ENCODE measurements at regions not wholly inside any gene's neighbourhood (a gene's known extent, or its start where the extent isn't known, plus 50 kb on each side); places are given as distances from the start of the nearest gene placed in this dataset.

- H3K4me1 ChIP-seq (ENCODE audit: insufficient read depth, low read length, poor library complexity, severe bottlenecking): no peaks in the 10 kb centered on the region
- H3F3A ChIP-seq (ENCODE audit: low read depth): no peaks in the 10 kb centered on the region
- peaks cover 4% of the 10 kb centered on the region for H3K27me3 ChIP-seq (ENCODE audit: insufficient read depth, low read length, poor library complexity, severe bottlenecking)
- H3K36me3 ChIP-seq (ENCODE audit: insufficient read depth, low read length): no peaks in the 10 kb centered on the region
- H3K9me2 ChIP-seq (replicated peaks; ENCODE audit: low read depth, low read length): 0 out of 2 replicates have a peak, but pooled peaks cover 4% of the 10 kb centered on the region
- no peak overlapping the region for H3K4me2 ChIP-seq (ENCODE audit: low read depth, low read length, poor library complexity, severe bottlenecking)
- no peak overlapping the region for H3K9ac ChIP-seq (ENCODE audit: low read depth, low read length, poor library complexity, severe bottlenecking)
- TF ChIP-seq EZH2phosphoT487 (IDR thresholded peaks at IDR 0.05; ENCODE audit: borderline replicate concordance): no peak
- TF ChIP-seq CTCF (conservative IDR thresholded peaks at IDR 0.05; ENCODE audit: low read length): no peak
- no peaks in the 10 kb centered on the region for H3K9me3 ChIP-seq (ENCODE audit: insufficient read depth, low read depth, low read length)
- H4K20me1 ChIP-seq (ENCODE audit: insufficient read depth, low read length, poor library complexity, severe bottlenecking): no peaks in the 10 kb centered on the region
- no peak overlapping the region for H2AFZ ChIP-seq (ENCODE audit: low read length)
- no peak overlapping the region for H3K4me3 ChIP-seq (ENCODE audit: low read length, poor library complexity, severe bottlenecking)
- H3K79me2 ChIP-seq (ENCODE audit: insufficient read depth, low read length): no peaks in the 10 kb centered on the region
These were observed 79.3 kb downstream of the RPL22L1 start for GRCh38 chr3:170790647-170791046.

- Histone ChIP-seq H3K9me2 (replicated peaks; ENCODE audit: low read depth, low read length) (0 out of 2 replicates have a peak, but pooled peaks cover 4% of the 10 kb centered on the region), H3K79me2 (ENCODE audit: insufficient read depth, low read length) (no peaks in the 10 kb centered on the region), H3F3A (ENCODE audit: low read depth) (no peaks in the 10 kb centered on the region), H3K4me3 (ENCODE audit: low read length, poor library complexity, severe bottlenecking) (no peak overlapping the region), H4K20me1 (ENCODE audit: insufficient read depth, low read length, poor library complexity, severe bottlenecking) (no peaks in the 10 kb centered on the region), H3K36me3 (ENCODE audit: insufficient read depth, low read length) (no peaks in the 10 kb centered on the region), H3K9ac (ENCODE audit: low read depth, low read length, poor library complexity, severe bottlenecking) (no peak overlapping the region), H3K4me2 (ENCODE audit: low read depth, low read length, poor library complexity, severe bottlenecking) (no peak overlapping the region), H2AFZ (ENCODE audit: low read length) (no peak overlapping the region), H3K9me3 (ENCODE audit: insufficient read depth, low read depth, low read length) (no peaks in the 10 kb centered on the region), H3K4me1 (ENCODE audit: insufficient read depth, low read length, poor library complexity, severe bottlenecking) (no peaks in the 10 kb centered on the region), H3K27me3 (ENCODE audit: insufficient read depth, low read length, poor library complexity, severe bottlenecking) (peaks cover 2% of the 10 kb centered on the region)
- TF ChIP-seq EZH2phosphoT487 (IDR thresholded peaks at IDR 0.05; ENCODE audit: borderline replicate concordance): no peak
- TF ChIP-seq CTCF (conservative IDR thresholded peaks at IDR 0.05; ENCODE audit: low read length): no peak
These were observed 82.5 kb downstream of the RPL22L1 start for GRCh38 chr3:170787464-170787863.

- Histone ChIP-seq H3K9me2 (replicated peaks; ENCODE audit: low read depth, low read length) (0 out of 2 replicates have a peak, but pooled peaks cover 4% of the 10 kb centered on the region), H3K9me3 (ENCODE audit: insufficient read depth, low read depth, low read length) (no peaks in the 10 kb centered on the region), H4K20me1 (ENCODE audit: insufficient read depth, low read length, poor library complexity, severe bottlenecking) (no peaks in the 10 kb centered on the region), H3K4me3 (ENCODE audit: low read length, poor library complexity, severe bottlenecking) (no peak overlapping the region), H3K9ac (ENCODE audit: low read depth, low read length, poor library complexity, severe bottlenecking) (no peak overlapping the region), H3K4me2 (ENCODE audit: low read depth, low read length, poor library complexity, severe bottlenecking) (no peak overlapping the region), H2AFZ (ENCODE audit: low read length) (no peak overlapping the region), H3K79me2 (ENCODE audit: insufficient read depth, low read length) (no peaks in the 10 kb centered on the region), H3K36me3 (ENCODE audit: insufficient read depth, low read length) (no peaks in the 10 kb centered on the region), H3K27me3 (ENCODE audit: insufficient read depth, low read length, poor library complexity, severe bottlenecking) (no peaks in the 10 kb centered on the region), H3F3A (ENCODE audit: low read depth) (no peaks in the 10 kb centered on the region), H3K4me1 (ENCODE audit: insufficient read depth, low read length, poor library complexity, severe bottlenecking) (no peaks in the 10 kb centered on the region)
- no peak for TF ChIP-seq CTCF (conservative IDR thresholded peaks at IDR 0.05; ENCODE audit: low read length)
These were observed 84.5 kb downstream of the RPL22L1 start for GRCh38 chr3:170785454-170785853.
